ENCODE measurements at regions not wholly inside any gene's neighbourhood (a gene's known extent, or its start where the extent isn't known, plus 50 kb on each side); places are given as distances from the start of the nearest gene placed in this dataset.

GRCh38 chr2:74059137-74059775 is 74.5 kb downstream of the TET3 start:
- Mint-ChIP-seq H3K4me3 (no peak overlapping the region), H3K4me1 (ENCODE audit: low read depth) (peaks cover 38% of the 10 kb centered on the region), H3K36me3 (ENCODE audit: low read depth) (peaks cover 19% of the 10 kb centered on the region), H3K27me3 (no peaks in the 10 kb centered on the region), H3K27ac (no peak overlapping the region), H3K9me3 (no peaks in the 10 kb centered on the region)
- Histone ChIP-seq H3K4me3 (ENCODE audit: low read length) (no peak overlapping the region), H3K4me1 (ENCODE audit: insufficient read depth, low read length) (peaks cover 4% of the 10 kb centered on the region), H3K9me3 (ENCODE audit: control insufficient read depth in 1 of 2, insufficient read depth in 1 of 2, low read length in 2 of 2) (no peaks in the 10 kb centered on the region), H3K27me3 (ENCODE audit: control insufficient read depth in 1 of 2, insufficient read depth in 2 of 2, low read length in 2 of 2) (no peaks in the 10 kb centered on the region), H3K36me3 (ENCODE audit: insufficient read depth, low read length) (peaks cover 15% of the 10 kb centered on the region), H3K27ac (ENCODE audit: low read depth in 1 of 2, low read length in 2 of 2) (no peak overlapping the region)
- intact Hi-C loops (cut with DNase I, micrococcal nuclease), result no loop called here
- ATAC-seq (ENCODE audit: poor library complexity) (no peak), DNase-seq (no peak)
- POLR2A ChIA-PET, result no interaction called here
- CTCF ChIA-PET, result no interaction called here
- TF ChIP-seq CTCF (IDR thresholded peaks at IDR 0.05), result no peak

DNA sequence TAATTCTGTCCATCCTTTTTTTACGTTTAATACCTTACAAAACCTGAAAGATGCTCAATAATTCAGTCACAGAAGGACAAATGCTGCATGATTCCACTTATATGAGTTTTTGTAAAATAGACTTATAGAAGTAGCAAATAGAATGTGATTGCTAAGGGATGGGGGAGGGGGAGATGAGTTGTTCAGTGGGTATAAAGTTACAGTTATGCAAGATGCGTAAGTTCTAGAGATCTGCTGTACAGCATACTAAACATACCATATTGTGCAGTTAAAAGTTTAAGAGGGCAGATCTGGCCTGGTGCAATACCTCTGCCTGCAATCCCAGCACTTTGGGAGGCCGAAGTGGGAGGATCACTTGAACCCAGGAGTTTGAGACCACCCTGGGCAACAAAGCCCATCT is 78.8 kb downstream of the TET3 start:
- Histone ChIP-seq H3K27ac (ENCODE audit: low read depth in 1 of 2, low read length in 2 of 2) (no peak overlapping the region), H3K9me3 (ENCODE audit: control insufficient read depth in 1 of 2, insufficient read depth in 1 of 2, low read length in 2 of 2) (no peaks in the 10 kb centered on the region), H3K27me3 (ENCODE audit: control insufficient read depth in 1 of 2, insufficient read depth in 2 of 2, low read length in 2 of 2) (no peaks in the 10 kb centered on the region), H3K4me1 (ENCODE audit: insufficient read depth, low read length) (peaks cover 2% of the 10 kb centered on the region), H3K36me3 (ENCODE audit: insufficient read depth, low read length) (peaks cover 6% of the 10 kb centered on the region), H3K4me3 (ENCODE audit: low read length) (no peak overlapping the region)
- Mint-ChIP-seq H3K36me3 (ENCODE audit: low read depth) (peaks cover 19% of the 10 kb centered on the region), H3K27ac (no peak overlapping the region), H3K4me3 (no peak overlapping the region), H3K4me1 (ENCODE audit: low read depth) (peaks cover 28% of the 10 kb centered on the region), H3K27me3 (no peaks in the 10 kb centered on the region), H3K9me3 (no peaks in the 10 kb centered on the region)
- DNase-seq (no peak), ATAC-seq (ENCODE audit: poor library complexity) (no peak)
- TF ChIP-seq CTCF (IDR thresholded peaks at IDR 0.05), result no peak
- ChIA-PET CTCF (no interaction called here), POLR2A (no interaction called here)
- intact Hi-C loops (cut with DNase I, micrococcal nuclease), result no loop called here

- H3K9me3 ChIP-seq (ENCODE audit: control insufficient read depth in 1 of 2, insufficient read depth in 1 of 2, low read length in 2 of 2), result no peaks in the 10 kb centered on the region
- ATAC-seq (ENCODE audit: poor library complexity) (no peak), DNase-seq (no peak)
- no peaks in the 10 kb centered on the region for H3K27me3 Mint-ChIP-seq
- no peaks in the 10 kb centered on the region for H3K27me3 ChIP-seq (ENCODE audit: control insufficient read depth in 1 of 2, insufficient read depth in 2 of 2, low read length in 2 of 2)
- POLR2A ChIA-PET, result no interaction called here
- H3K36me3 ChIP-seq (ENCODE audit: insufficient read depth, low read length), result no peaks in the 10 kb centered on the region
- no peak for TF ChIP-seq CTCF (IDR thresholded peaks at IDR 0.05)
- H3K27ac ChIP-seq (ENCODE audit: low read depth in 1 of 2, low read length in 2 of 2), result no peak overlapping the region
- CTCF ChIA-PET, result interaction anchor here (1.1 kb wide), 1 partner anchor 158 kb away, joined by 4 read pairs; no protein-coding TSS in a partner anchor
- H3K36me3 Mint-ChIP-seq (ENCODE audit: low read depth), result peaks cover 15% of the 10 kb centered on the region
- no peak overlapping the region for H3K4me3 Mint-ChIP-seq
- no peaks in the 10 kb centered on the region for H3K9me3 Mint-ChIP-seq
- no peak overlapping the region for H3K4me3 ChIP-seq (ENCODE audit: low read length)
- peaks cover 20% of the 10 kb centered on the region for H3K4me1 Mint-ChIP-seq (ENCODE audit: low read depth)
- intact Hi-C loops (cut with DNase I, micrococcal nuclease), result no loop called here
- H3K27ac Mint-ChIP-seq, result no peak overlapping the region
- H3K4me1 ChIP-seq (ENCODE audit: insufficient read depth, low read length), result peaks cover 2% of the 10 kb centered on the region
Measured at GRCh38 chr2:74065456-74065855, 80.7 kb downstream of the TET3 start.
